Neutrophil (primary cell): ENCODE measurements at regions not wholly inside any gene's neighbourhood (a gene's known extent, or its start where the extent isn't known, plus 50 kb on each side); places are given as distances from the start of the nearest gene placed in this dataset.

Experiments
- H3K27ac ChIP-seq: fragments of 200-600 bp; sonication (generic); 2 replicates; pipeline ENCODE4 v1.5.1; 2016; ENCODE audit warnings: mild to moderate bottlenecking, moderate library complexity
- H3K27me3 ChIP-seq: fragments of 200-600 bp; sonication (generic); 2 replicates; pipeline ENCODE4 v1.6.0; 2016; ENCODE audit warnings: mild to moderate bottlenecking
- H3K36me3 ChIP-seq: fragments of 200-600 bp; sonication (generic); 2 replicates; pipeline ENCODE4 v1.5.1; 2017
- H3K4me1 ChIP-seq, 2 experiments: fragments of 200-600 bp in 1 of 2; sonication (generic) in 1 of 2; 1 replicate in 1 of 2; 2 replicates in 1 of 2; pipeline versions ENCODE4 v1.5.1 to v1.6.1; 2013 to 2016; ENCODE audit warnings: low read depth in 1 of 2, low read length in 1 of 2, mild to moderate bottlenecking in 1 of 2, moderate library complexity in 1 of 2; ENCODE audit not compliant: control insufficient read depth in 1 of 2, insufficient read depth in 1 of 2
- H3K4me3 ChIP-seq, 2 experiments: fragments of 200-600 bp in 1 of 2; sonication (generic) in 1 of 2; 1 replicate in 1 of 2; 2 replicates in 1 of 2; pipeline ENCODE4 v1.5.1; 2013 to 2016; ENCODE audit warnings: low read depth in 1 of 2, low read length in 1 of 2, mild to moderate bottlenecking in 1 of 2, moderate library complexity in 1 of 2
- H3K9me3 ChIP-seq: fragments of 200-600 bp; sonication (generic); 2 replicates; pipeline ENCODE4 v1.5.1; 2016
- TF ChIP-seq, protein P1 (sequence below): fragments of 200-600 bp; sonication (generic); IDR thresholded peaks from 2 replicates; pipeline ENCODE4 v1.5.1; 2016; ENCODE audit warnings: antibody characterized with exemption

GRCh38 chr18:41395695-41396094 lies 559.3 kb upstream of the PIK3C3 start:
- Histone ChIP-seq H3K36me3 (no peaks in the 10 kb centered on the region), H3K27me3 (peaks cover 8% of the 10 kb centered on the region), H3K27ac (no peak overlapping the region), H3K4me1 (no peaks in the 10 kb centered on the region), H3K4me3 (no peak overlapping the region), H3K9me3 (no peaks in the 10 kb centered on the region)
- TF ChIP-seq, protein P1, sequence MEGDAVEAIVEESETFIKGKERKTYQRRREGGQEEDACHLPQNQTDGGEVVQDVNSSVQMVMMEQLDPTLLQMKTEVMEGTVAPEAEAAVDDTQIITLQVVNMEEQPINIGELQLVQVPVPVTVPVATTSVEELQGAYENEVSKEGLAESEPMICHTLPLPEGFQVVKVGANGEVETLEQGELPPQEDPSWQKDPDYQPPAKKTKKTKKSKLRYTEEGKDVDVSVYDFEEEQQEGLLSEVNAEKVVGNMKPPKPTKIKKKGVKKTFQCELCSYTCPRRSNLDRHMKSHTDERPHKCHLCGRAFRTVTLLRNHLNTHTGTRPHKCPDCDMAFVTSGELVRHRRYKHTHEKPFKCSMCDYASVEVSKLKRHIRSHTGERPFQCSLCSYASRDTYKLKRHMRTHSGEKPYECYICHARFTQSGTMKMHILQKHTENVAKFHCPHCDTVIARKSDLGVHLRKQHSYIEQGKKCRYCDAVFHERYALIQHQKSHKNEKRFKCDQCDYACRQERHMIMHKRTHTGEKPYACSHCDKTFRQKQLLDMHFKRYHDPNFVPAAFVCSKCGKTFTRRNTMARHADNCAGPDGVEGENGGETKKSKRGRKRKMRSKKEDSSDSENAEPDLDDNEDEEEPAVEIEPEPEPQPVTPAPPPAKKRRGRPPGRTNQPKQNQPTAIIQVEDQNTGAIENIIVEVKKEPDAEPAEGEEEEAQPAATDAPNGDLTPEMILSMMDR: no peak

DNA sequence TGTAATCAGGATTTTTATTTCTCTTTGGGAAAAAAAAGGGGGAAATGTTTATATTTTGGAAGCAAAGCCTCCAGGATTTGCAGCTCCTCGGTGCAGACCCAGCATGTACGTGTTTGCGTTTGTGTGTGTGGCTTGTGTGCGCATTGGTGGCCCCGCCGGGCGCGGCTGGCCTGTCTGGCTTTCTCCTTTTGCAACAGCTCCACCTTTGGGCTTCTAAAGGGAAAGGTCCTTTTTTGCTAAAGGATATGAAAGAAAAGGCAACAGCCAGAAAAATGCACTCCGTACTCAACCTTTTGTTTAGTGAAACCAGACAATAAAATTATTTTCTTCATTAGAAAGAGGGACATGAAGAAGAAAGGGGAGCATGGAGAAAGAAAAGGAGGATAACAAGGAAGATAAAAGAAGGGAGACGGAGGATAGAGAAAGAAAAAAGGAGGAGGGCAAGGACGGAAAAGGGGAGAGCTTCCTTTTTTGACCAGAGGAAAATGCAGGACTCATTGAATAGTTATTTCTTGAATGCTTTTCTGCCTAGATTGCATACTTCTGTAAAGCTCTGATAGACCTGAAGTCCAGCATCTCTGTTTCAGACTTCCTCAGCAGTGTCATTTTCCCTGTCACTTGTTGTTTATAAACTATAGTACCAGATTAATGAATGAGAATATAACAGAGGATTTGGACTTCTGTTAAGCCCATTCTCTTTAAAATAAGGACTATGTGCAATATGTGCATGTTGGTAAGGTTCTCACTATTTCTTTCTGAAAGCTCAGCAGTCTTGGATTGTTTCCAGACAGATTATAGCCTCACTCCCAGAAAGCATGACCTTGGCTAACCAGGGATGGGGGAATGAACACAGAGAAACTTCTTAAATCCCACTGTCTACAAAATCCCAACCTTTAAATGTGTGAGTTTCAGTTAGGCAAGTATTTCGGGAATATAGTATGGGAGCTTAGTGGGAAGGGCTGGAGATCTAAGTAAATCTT lies 563.1 kb upstream of the PIK3C3 start:
- H3K36me3 ChIP-seq: no peaks in the 10 kb centered on the region
- H3K27me3 ChIP-seq: peaks cover 8% of the 10 kb centered on the region
- H3K27ac ChIP-seq: no peak overlapping the region
- no peak overlapping the region for H3K4me3 ChIP-seq
- no peaks in the 10 kb centered on the region for H3K4me1 ChIP-seq
- no peaks in the 10 kb centered on the region for H3K9me3 ChIP-seq
- TF ChIP-seq, protein P1: no peak

- Histone ChIP-seq H3K4me1 (no peaks in the 10 kb centered on the region), H3K27ac (no peak overlapping the region), H3K4me3 (no peak overlapping the region)
Measured at GRCh38 chr18:41390309-41390708, 564.7 kb upstream of the PIK3C3 start.

DNA sequence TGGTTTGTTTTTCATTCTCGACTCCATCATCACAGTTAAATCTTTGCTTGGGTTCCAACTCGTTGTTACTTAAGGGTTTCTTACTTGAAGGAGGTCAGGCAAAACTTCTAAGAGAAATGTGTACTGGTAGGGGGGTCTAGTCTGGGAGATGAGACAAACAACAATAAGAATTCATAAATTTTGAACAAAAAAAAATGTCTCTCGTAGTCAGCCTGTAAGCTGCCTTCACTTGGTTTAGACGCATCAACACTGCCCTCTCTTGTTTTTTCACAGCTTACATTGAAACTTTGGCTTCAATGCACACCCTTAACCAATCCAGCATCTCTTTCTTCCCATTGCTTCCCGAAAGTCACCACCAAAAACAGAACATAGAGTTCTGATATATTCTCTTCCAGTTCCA lies 576.4 kb upstream of the PIK3C3 start:
- H3K27me3 ChIP-seq: no peaks in the 10 kb centered on the region
- H3K9me3 ChIP-seq: no peaks in the 10 kb centered on the region
- no peak overlapping the region for H3K4me3 ChIP-seq
- no peaks in the 10 kb centered on the region for H3K36me3 ChIP-seq
- no peak overlapping the region for H3K27ac ChIP-seq
- H3K4me1 ChIP-seq: no peaks in the 10 kb centered on the region
- TF ChIP-seq, protein P1: no peak

More at GRCh38 chr18:41390309-41390708, 564.7 kb upstream of the PIK3C3 start:
- TF ChIP-seq, protein P1: no peak
- Histone ChIP-seq H3K36me3 (no peaks in the 10 kb centered on the region), H3K9me3 (no peaks in the 10 kb centered on the region), H3K27me3 (peaks cover 8% of the 10 kb centered on the region)

DNA sequence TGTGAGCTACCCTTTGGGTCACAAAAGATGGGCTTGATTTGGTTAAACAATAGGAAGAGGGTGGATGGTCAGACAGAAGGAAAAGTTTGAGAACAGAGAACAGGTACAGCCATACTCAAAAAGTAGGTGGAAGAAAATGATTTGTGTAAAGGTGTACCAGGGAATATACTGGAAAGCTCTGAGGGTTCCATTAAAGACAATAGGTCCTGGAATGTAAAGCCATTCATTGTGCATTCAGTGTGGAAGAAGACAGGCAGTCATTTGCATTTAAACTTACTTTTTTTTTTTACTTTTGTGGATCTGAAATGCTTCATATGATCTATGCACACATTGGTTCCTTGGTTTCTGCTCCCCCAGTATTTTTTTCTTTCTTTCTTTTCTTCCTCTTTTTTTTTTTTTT lies 581.4 kb upstream of the PIK3C3 start:
- H3K36me3 ChIP-seq: no peaks in the 10 kb centered on the region
- no peak overlapping the region for H3K27ac ChIP-seq
- no peaks in the 10 kb centered on the region for H3K9me3 ChIP-seq
- H3K27me3 ChIP-seq: no peaks in the 10 kb centered on the region
- H3K4me3 ChIP-seq: no peak overlapping the region
- TF ChIP-seq, protein P1: no peak
- no peaks in the 10 kb centered on the region for H3K4me1 ChIP-seq
